ENCODE measurements at regions not wholly inside any gene's neighbourhood (a gene's known extent, or its start where the extent isn't known, plus 50 kb on each side); places are given as distances from the start of the nearest gene placed in this dataset.

DNA sequence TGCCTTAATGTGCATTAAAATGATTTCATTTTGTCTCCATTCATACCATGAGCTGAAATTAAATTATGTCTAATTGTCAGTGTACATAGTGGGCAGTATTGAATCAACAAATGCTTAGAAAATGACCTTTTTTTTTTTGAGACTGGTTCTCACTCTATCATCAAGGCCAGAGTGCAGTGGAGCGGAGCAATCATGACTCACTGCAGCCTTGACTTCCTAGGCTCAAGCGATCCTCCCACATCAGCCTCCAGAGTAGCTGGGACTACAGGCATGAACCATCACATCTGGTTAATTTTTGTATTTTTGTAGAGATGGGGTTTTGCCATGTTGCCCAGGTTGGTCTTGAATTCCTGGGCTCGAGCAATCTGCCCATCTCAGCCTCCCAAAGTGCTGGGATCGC, 117.0 kb upstream of the BLID start:
- ChIA-PET POLR2A (no interaction called here), CTCF (no interaction called here)
- Mint-ChIP-seq H3K36me3 (ENCODE audit: low read depth) (no peaks in the 10 kb centered on the region), H3K9me3 (ENCODE audit: low read depth) (no peaks in the 10 kb centered on the region), H3K4me1 (no peaks in the 10 kb centered on the region), H3K27me3 (peaks cover 4% of the 10 kb centered on the region), H3K4me3 (no peak overlapping the region), H3K27ac (no peak overlapping the region)
- no peak for DNase-seq
- intact Hi-C loops (cut with DNase I, micrococcal nuclease), result no loop called here
- ATAC-seq, result no peak

DNA sequence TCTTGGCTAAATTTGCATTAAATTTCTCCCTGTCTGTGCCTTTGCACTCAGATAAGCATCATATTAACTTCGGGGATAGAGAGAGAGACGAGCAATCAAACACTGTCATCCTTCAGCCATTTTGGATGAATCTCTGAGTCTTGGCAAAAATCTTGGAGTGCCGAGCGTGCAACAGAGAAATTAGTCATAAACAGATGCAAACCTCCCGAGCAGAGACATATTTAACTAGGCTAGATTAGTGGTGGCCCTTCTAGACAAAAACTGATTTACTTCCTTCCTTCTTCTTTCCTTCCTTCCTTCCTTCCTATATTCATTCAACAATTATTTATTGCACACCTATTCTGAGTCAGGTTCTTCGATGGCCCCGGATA, 114.4 kb upstream of the BLID start:
- Mint-ChIP-seq H3K9me3 (ENCODE audit: low read depth) (no peaks in the 10 kb centered on the region), H3K4me3 (no peak overlapping the region), H3K36me3 (ENCODE audit: low read depth) (no peaks in the 10 kb centered on the region), H3K27me3 (peaks cover 16% of the 10 kb centered on the region), H3K27ac (no peak overlapping the region), H3K4me1 (no peaks in the 10 kb centered on the region)
- ChIA-PET CTCF (no interaction called here), POLR2A (no interaction called here)
- intact Hi-C loops (cut with DNase I, micrococcal nuclease), result no loop called here
- DNase-seq (no peak), ATAC-seq (no peak)

DNA sequence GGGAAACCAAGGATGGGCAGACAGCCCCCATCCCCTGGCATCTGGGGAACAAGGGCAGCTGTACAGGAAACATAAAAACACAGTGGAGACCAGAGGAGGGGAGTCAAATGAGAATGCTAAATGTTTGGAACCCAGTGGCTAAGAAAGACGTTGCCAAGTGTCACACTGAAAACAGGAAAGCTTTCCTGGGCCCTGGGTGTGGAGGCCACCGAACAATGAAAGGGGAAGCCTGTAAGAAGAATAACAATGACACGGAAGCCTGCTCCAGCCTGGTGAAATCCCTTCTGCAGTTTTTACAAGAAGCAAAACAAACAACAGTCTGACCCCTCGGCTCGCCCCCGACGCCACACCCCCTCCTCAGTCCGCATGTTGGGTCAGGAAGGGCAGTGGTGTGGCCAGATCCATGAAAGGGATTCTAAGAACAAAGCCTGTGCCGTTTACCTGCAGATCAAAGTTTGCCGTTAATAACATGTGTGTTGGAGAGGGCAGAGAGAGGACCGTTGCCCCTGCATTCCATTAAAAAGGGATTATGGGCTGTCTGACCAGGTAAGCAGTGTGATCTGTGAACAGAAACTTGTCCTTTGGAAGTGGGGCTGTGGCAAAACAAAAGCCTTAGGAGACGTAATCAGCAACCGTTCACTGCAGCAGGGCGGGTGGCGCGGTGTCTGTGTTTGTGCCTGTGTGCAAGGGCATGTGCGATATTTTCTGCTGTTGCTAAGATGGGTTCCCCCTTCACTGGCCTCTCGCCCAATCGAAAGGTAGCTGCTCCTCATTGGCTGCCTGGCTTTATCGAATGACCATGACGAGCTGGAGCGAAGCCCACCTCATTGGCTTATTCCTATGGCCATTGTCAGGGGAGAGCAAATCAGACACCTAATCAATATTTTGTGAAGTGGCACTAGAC, 113.7 kb upstream of the BLID start:
- DNase-seq, result no peak

DNA sequence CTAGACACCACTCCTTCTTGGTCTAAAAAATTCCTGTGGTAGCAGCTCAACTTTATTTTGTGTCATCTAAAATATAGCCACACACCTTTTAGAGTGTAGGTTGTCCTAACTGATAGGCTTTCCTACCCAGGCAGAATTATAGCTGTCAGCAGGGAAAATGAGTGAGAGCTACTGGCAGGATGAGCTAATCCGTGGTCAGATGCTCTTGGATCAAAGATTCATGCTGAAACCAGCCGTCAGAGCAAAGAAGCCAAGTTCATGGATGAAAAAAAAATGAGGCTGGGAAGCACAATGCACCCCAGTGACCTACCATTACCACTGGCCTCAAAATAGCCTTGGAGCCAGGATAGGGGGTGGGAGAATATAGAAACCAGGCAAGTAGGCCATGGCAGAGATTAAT, 113.1 kb upstream of the BLID start:
- CTCF ChIA-PET, result interaction anchor here (0.7 kb wide), 1 partner anchor 52 kb away, joined by 3 read pairs; no protein-coding TSS in a partner anchor
- no peak overlapping the region for H3K4me3 Mint-ChIP-seq
- ATAC-seq (no peak), DNase-seq (no peak)
- H3K9me3 Mint-ChIP-seq (ENCODE audit: low read depth), result no peaks in the 10 kb centered on the region
- POLR2A ChIA-PET, result no interaction called here
- intact Hi-C loops (cut with DNase I, micrococcal nuclease), result loop anchor here in 1 of 2 experiments (5.0 kb wide), 1 partner anchor 52 kb away; no protein-coding TSS in a partner anchor
- H3K36me3 Mint-ChIP-seq (ENCODE audit: low read depth), result no peaks in the 10 kb centered on the region
- no peaks in the 10 kb centered on the region for H3K4me1 Mint-ChIP-seq
- peaks cover 16% of the 10 kb centered on the region for H3K27me3 Mint-ChIP-seq
- H3K27ac Mint-ChIP-seq, result no peak overlapping the region

More for the DNA sequence above, 113.7 kb upstream of the BLID start:
- Mint-ChIP-seq H3K4me1 (no peaks in the 10 kb centered on the region), H3K9me3 (ENCODE audit: low read depth) (no peaks in the 10 kb centered on the region), H3K4me3 (no peak overlapping the region), H3K27ac (no peak overlapping the region), H3K27me3 (peaks cover 16% of the 10 kb centered on the region), H3K36me3 (ENCODE audit: low read depth) (no peaks in the 10 kb centered on the region)
- intact Hi-C loops (cut with DNase I, micrococcal nuclease), result loop anchor here in 1 of 2 experiments (5.0 kb wide), 1 partner anchor 52 kb away; no protein-coding TSS in a partner anchor
- no peak for ATAC-seq
- CTCF ChIA-PET, result no interaction called here
- POLR2A ChIA-PET, result no interaction called here

DNA sequence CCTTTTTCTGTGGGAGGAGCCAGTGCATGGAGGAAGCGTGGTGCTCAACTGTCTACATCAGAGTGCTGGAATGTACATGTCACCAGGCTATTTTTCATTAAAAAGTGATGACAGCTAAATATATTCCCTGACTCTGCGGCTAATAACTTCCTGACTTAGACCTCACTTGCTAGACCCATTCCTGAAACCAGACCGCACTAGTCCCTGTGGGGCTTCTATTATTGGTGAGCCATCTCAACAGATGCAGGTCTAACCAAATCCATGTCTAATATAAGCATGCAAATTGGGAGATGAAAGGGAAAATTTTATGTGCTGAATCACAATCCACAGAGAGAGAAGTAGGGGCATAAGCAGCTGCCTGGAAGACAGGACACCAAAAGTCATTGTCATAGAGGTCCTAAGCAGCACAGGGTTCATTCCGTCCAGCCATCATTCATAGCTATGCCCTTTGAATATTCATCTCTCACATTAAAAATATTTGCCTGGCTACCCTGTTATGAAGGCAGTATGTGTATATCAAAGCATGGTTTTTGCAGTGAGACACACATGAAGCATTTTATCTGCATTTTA, 110.9 kb upstream of the BLID start:
- H3K36me3 Mint-ChIP-seq (ENCODE audit: low read depth), result no peaks in the 10 kb centered on the region
- DNase-seq, result no peak
- no peak overlapping the region for H3K4me3 Mint-ChIP-seq
- peaks cover 15% of the 10 kb centered on the region for H3K27me3 Mint-ChIP-seq
- POLR2A ChIA-PET, result interaction anchor here (0.7 kb wide), 1 partner anchor 9 kb away, joined by 6 read pairs; no protein-coding TSS in a partner anchor
- H3K9me3 Mint-ChIP-seq (ENCODE audit: low read depth), result no peaks in the 10 kb centered on the region
- ATAC-seq, result no peak
- intact Hi-C loops (cut with DNase I, micrococcal nuclease), result loop anchor here in 1 of 2 experiments (5.0 kb wide), 1 partner anchor 50 kb away; no protein-coding TSS in a partner anchor
- CTCF ChIA-PET, result interaction anchor here (3.1 kb wide), 1 partner anchor 12 kb away, joined by 10 read pairs; no protein-coding TSS in a partner anchor
- no peaks in the 10 kb centered on the region for H3K4me1 Mint-ChIP-seq
- no peak overlapping the region for H3K27ac Mint-ChIP-seq

DNA sequence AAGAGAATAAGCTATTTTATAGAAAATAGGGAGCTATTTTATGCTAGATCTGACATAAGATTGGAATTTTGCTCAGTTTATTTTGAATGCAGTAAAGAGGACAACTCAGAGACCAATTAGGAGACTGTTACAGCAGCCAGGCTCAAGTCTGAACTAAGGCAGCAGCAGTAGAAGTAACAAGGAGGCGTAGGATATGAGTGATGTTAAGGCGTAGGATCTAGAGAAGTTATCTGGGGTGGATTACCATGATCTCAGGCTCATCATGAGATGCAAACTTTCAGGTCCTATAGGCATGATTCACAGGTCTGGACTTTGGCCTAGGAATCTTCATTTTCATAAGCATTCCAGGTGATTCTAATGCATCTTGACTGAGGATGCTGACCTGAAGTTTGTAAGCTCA, 108.9 kb upstream of the BLID start:
- Mint-ChIP-seq H3K9me3 (ENCODE audit: low read depth) (no peaks in the 10 kb centered on the region), H3K4me3 (no peak overlapping the region), H3K36me3 (ENCODE audit: low read depth) (no peaks in the 10 kb centered on the region), H3K27me3 (peaks cover 17% of the 10 kb centered on the region), H3K27ac (no peak overlapping the region), H3K4me1 (no peaks in the 10 kb centered on the region)
- ChIA-PET POLR2A (no interaction called here), CTCF (interaction anchor here (3.1 kb wide), 1 partner anchor 10 kb away, joined by 10 read pairs; no protein-coding TSS in a partner anchor)
- no peak for ATAC-seq
- DNase-seq, result no peak
- intact Hi-C loops (cut with DNase I, micrococcal nuclease), result loop anchor here in 1 of 2 experiments (5.0 kb wide), 1 partner anchor 48 kb away; no protein-coding TSS in a partner anchor

DNA sequence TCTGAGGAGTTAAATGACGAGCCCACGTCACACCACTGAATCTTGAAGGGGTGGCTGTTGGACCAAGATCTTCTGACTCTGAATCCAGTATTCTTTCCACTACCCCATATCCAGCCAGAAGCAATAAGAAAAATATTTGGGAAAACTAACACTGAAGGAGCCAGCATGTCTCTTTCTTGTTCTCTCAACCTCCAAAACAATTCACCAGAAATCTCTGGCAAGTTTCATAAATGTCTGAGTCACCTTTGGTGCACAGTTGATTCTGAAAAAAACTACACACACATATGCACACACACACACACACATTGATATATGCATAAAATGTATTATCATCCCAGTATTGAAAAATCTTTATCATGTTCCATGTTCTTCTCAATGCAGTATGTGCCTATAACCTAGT, 104.3 kb upstream of the BLID start:
- H3K4me3 Mint-ChIP-seq, result no peak overlapping the region
- no peaks in the 10 kb centered on the region for H3K36me3 Mint-ChIP-seq (ENCODE audit: low read depth)
- no peak for ATAC-seq
- DNase-seq, result no peak
- intact Hi-C loops (cut with DNase I, micrococcal nuclease), result no loop called here
- H3K4me1 Mint-ChIP-seq, result no peaks in the 10 kb centered on the region
- no peaks in the 10 kb centered on the region for H3K9me3 Mint-ChIP-seq (ENCODE audit: low read depth)
- no peak overlapping the region for H3K27ac Mint-ChIP-seq
- peaks cover 5% of the 10 kb centered on the region for H3K27me3 Mint-ChIP-seq
- ChIA-PET POLR2A (no interaction called here), CTCF (no interaction called here)

DNA sequence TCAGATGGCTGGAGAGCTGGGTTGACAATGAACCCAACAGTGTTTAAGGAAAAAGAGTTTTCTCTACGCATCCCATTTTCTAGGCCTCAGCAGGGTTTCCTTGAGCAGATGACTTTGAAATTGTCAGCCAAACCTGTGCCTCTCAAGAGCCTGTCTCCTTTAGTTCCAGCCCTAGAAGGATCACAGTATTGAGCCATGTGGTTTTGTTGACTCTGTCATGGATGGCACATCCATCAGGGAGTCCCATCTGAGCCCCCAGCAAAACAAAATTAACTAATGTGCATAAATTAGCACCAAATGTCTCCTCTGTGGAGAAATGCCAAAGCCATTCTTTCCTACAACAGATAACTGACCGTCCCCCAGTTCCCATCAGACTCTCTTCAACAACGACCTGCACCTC, 103.8 kb upstream of the BLID start:
- POLR2A ChIA-PET, result no interaction called here
- CTCF ChIA-PET, result interaction anchor here (1.3 kb wide), 1 partner anchor 286 kb away, joined by 5 read pairs; no protein-coding TSS in a partner anchor
- intact Hi-C loops (cut with DNase I, micrococcal nuclease), result no loop called here
- DNase-seq (no peak), ATAC-seq (no peak)
- Mint-ChIP-seq H3K27me3 (peaks cover 5% of the 10 kb centered on the region), H3K4me1 (no peaks in the 10 kb centered on the region), H3K27ac (no peak overlapping the region), H3K4me3 (no peak overlapping the region), H3K36me3 (ENCODE audit: low read depth) (no peaks in the 10 kb centered on the region), H3K9me3 (ENCODE audit: low read depth) (no peaks in the 10 kb centered on the region)

DNA sequence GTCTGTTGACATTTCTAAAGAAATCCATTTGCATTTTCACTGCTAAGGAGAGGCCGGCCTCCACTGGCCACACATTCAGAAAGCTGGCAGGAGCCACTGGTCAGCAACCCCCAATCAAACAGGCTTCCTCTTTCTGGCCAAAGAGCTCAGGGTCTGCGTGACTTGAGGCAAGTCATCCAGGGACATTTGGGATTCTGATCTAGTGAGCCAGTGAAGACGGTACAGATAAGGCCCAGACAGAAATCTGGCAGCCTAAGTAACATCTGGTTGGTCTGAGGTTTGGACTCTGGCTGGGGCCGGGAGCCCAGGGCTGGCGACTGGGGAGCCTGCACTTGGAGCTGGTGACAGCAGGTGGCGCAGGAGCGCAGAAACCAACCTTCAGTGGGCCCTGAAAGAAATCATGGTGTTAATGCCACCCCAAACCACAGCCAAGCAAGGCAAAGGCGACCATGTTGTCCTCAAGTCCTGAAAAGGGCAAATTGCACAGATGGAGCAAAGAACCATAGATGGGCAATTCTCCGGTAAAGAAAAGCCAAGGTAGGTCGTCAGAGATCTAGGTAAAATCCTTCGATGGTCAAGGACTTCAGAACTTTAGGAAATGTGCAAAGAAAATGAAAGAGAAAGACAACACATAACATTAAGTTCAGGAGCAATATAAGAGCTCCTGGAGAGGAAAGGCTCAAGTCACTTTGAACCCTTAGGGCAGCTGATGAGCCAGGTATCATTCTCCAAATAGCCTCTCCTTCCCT, 99.4 kb upstream of the BLID start:
- no peaks in the 10 kb centered on the region for H3K36me3 Mint-ChIP-seq (ENCODE audit: low read depth)
- H3K4me1 Mint-ChIP-seq, result no peaks in the 10 kb centered on the region
- H3K4me3 Mint-ChIP-seq, result no peak overlapping the region
- intact Hi-C loops (cut with DNase I, micrococcal nuclease), result loop anchor here (1.0 kb wide), 1 partner anchor 290 kb away; no protein-coding TSS in a partner anchor
- CTCF ChIA-PET, result interaction anchor here (0.6 to 4.3 kb wide), 12 partner anchors 11 to 555 kb away, joined by 3 to 20 read pairs (median 4); no protein-coding TSS in a partner anchor
- H3K27me3 Mint-ChIP-seq, result peaks cover 7% of the 10 kb centered on the region
- no peaks in the 10 kb centered on the region for H3K9me3 Mint-ChIP-seq (ENCODE audit: low read depth)
- POLR2A ChIA-PET, result no interaction called here
- DNase-seq (peak; percentile 63), ATAC-seq (peak; percentile 53)
- no peak overlapping the region for H3K27ac Mint-ChIP-seq

DNA sequence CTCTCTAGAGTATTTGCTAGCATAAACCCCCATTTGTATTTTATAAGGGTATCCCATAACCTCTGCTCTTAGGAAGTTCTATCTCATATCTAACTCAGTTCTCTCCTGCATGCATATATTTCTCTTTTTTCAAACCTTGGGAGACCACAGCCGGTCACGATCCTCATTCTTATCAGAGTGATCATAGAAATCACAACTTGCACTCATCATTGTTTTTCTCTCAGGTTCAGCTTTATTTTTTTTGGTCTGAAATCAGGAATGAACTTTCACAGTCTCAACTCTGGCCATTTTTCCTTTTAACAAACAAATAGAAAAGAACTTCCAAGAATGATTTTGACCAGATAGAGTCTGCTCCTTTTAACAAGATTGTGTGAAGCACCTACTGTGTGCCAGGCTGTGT, 98.6 kb upstream of the BLID start:
- ATAC-seq (no peak), DNase-seq (no peak)
- ChIA-PET POLR2A (no interaction called here), CTCF (interaction anchor here (0.9 to 4.3 kb wide), 6 partner anchors 12 to 535 kb away, joined by 3 to 20 read pairs (median 7); no protein-coding TSS in a partner anchor)
- peaks cover 9% of the 10 kb centered on the region for H3K27me3 Mint-ChIP-seq
- H3K27ac Mint-ChIP-seq, result no peak overlapping the region
- H3K4me1 Mint-ChIP-seq, result no peaks in the 10 kb centered on the region
- intact Hi-C loops (cut with DNase I, micrococcal nuclease), result no loop called here
- no peak overlapping the region for H3K4me3 Mint-ChIP-seq
- H3K36me3 Mint-ChIP-seq (ENCODE audit: low read depth), result no peaks in the 10 kb centered on the region
- H3K9me3 Mint-ChIP-seq (ENCODE audit: low read depth), result no peaks in the 10 kb centered on the region

DNA sequence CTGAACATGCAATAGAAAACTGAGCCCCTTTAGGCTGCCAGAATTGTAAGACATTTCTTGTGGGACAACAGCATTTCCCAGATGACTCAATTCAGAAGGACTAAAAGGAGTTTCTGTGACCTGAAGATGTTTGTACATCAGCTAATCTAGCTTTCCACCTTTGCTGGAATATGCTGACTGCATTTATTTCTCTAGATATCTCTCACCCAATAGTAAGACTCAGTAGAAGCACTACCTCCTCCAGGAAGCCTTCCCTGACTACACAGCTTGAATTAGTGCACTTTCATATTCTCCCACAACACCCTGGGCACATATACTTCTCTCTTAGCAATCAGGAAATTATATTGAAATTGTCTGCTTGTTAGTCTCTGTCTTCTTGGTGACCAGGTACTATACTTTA, 98.1 kb upstream of the BLID start:
- no peaks in the 10 kb centered on the region for H3K4me1 Mint-ChIP-seq
- ChIA-PET POLR2A (no interaction called here), CTCF (interaction anchor here (1.1 to 4.3 kb wide), 4 partner anchors 12 to 534 kb away, joined by 3 to 20 read pairs (median 15); no protein-coding TSS in a partner anchor)
- no peak overlapping the region for H3K4me3 Mint-ChIP-seq
- no peaks in the 10 kb centered on the region for H3K36me3 Mint-ChIP-seq (ENCODE audit: low read depth)
- no peaks in the 10 kb centered on the region for H3K9me3 Mint-ChIP-seq (ENCODE audit: low read depth)
- no peak overlapping the region for H3K27ac Mint-ChIP-seq
- peaks cover 8% of the 10 kb centered on the region for H3K27me3 Mint-ChIP-seq
- intact Hi-C loops (cut with DNase I, micrococcal nuclease), result no loop called here
- DNase-seq (no peak), ATAC-seq (no peak)
